Mammary epithelial cell (primary cell): ENCODE measurements at regions not wholly inside any gene's neighbourhood (a gene's known extent, or its start where the extent isn't known, plus 50 kb on each side); places are given as distances from the start of the nearest gene placed in this dataset.

Source experiments
- CTCF ChIP-seq, 2 donors: IDR thresholded peaks in 1 of 2; conservative IDR thresholded peaks in 1 of 2; 2 replicates each; pipeline ENCODE4 v1.5.1; 2011 to 2012; ENCODE audit warnings: inconsistent platforms in 2 of 2, low read length in 2 of 2, mild to moderate bottlenecking in 2 of 2, control low read depth in 1 of 2, low read depth in 1 of 2; ENCODE audit not compliant: insufficient read depth in 1 of 2; ENCODE audit errors: extremely low read depth in 1 of 2
- EZH2 ChIP-seq: IDR thresholded peaks from 2 replicates; pipeline ENCODE4 v1.6.1; 2012; ENCODE audit warnings: low read length, inconsistent platforms, borderline replicate concordance

DNA sequence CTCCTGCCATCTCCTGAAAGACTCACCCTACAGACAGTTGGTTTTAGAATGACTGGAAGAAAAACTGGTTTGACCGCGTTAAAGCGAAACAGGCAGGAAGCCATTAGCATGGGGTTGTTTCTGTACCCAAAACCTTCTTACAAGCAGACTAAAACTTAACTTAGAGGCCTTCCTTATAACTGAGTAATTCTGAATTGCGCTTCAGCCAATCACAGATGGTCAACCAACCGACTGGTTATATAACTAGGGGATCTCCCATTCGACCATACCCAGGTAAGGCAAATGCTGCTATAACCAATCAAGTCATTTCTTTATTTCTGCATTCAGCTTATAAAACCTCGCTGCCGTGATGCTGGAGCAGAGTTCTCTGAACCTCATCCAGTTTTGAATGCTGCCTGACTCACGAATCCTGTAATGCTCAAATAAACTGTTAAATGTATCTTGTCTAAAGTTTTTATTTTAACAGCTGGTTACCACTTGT, 87.8 kb upstream of the DRD2 start:
- TF ChIP-seq CTCF (conservative IDR thresholded peaks at IDR 0.05 in 1 of 2, IDR thresholded peaks at IDR 0.05 in 1 of 2; ENCODE audit: extremely low read depth in 1 of 2, insufficient read depth in 1 of 2, low read depth in 1 of 2, low read length in 2 of 2), result no peak
- TF ChIP-seq EZH2, result no peak
